ENCODE measurements at regions not wholly inside any gene's neighbourhood (a gene's known extent, or its start where the extent isn't known, plus 50 kb on each side); places are given as distances from the start of the nearest gene placed in this dataset.

GRCh38 chr3:153897842-153898241 is 223.3 kb upstream of the ARHGEF26 start:
- TF ChIP-seq CTCF (IDR thresholded peaks at IDR 0.05) = no peak
- no peak for TF ChIP-seq USF2 (IDR thresholded peaks at IDR 0.05)
- no peak for TF ChIP-seq ESRRA (IDR thresholded peaks at IDR 0.05; ENCODE audit: borderline replicate concordance, low read length)
- TF ChIP-seq ZFP36 (IDR thresholded peaks at IDR 0.05; ENCODE audit: borderline replicate concordance, partially characterized antibody) = no peak
- no peak for TF ChIP-seq RCOR1 (IDR thresholded peaks at IDR 0.05; ENCODE audit: low read depth, low read length)
- no peak for TF ChIP-seq EP300 (IDR thresholded peaks at IDR 0.05)
- TF ChIP-seq ZNF302 (CRISPR knock-in tag; IDR thresholded peaks at IDR 0.05) = no peak

Measured in A549 (cell line).